GM21447 (cell line): ENCODE measurements at regions not wholly inside any gene's neighbourhood (a gene's known extent, or its start where the extent isn't known, plus 50 kb on each side); places are given as distances from the start of the nearest gene placed in this dataset.
"Not testable (repeated sequence)": the region's sequence is repeated elsewhere in the genome, so short reads cannot be mapped to it uniquely, and the experiment has no call there.

ENCODE experiments used
- ATAC-seq: cut with Tn5 transposase; IDR thresholded peaks from one replicate; pipeline ENCODE4 v1.9.1; 2021; ENCODE audit not compliant: unreplicated experiment

DNA sequence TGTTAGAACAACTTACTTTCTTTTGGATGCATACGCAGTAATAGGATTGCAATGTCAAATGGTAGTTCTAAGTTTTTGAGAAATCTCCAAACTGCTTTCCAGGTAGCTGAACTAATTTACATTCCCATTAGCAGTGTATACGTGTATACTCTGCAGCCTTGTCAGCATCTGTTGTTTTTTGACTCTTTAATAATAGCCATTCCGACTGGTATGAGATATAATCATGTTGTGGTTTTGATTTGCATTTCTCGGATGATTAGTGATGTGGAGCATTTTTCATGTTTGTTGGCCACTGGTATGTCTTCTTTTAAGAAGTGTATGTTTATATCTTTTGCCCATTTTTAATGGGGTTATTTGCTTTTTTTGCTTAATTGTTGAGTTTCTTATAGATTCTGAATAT, 76.9 kb upstream of the HNRNPA1L2 start:
- ATAC-seq, result peak; percentile 65

DNA sequence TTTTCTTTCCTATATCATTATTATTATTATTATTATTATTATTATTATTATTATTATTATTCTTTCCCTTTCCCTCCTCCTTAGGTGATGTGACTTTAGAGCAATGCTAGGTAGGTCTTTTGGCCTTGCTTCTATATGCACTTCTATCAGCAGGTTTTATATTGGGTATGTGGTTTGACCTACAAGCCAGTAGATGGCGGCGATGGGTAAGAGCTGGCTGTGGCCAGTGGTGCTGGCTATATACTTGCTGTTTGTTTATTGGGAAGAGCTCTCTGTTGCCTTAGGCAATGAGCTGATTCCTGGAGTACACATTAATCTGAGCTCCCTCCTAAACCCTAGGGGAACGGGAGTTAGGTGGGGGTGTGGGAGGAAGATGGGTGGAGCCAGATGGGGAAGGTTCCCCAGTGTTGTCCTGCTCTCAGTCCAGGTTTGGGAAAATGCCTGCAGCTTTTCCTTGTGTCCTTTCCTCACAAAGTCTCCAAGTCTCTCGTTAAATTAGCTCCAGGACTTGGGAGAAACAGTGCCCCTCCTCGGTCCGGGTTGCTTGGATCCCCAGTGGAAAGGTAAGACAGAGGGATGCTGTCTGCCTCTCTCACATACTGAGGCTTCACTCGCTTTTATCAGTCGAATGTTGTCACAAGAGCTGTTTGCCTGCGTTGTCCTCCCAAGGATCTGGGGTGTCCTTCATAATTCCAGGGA, 72.2 kb upstream of the HNRNPA1L2 start:
- peak; percentile 86 for ATAC-seq

DNA sequence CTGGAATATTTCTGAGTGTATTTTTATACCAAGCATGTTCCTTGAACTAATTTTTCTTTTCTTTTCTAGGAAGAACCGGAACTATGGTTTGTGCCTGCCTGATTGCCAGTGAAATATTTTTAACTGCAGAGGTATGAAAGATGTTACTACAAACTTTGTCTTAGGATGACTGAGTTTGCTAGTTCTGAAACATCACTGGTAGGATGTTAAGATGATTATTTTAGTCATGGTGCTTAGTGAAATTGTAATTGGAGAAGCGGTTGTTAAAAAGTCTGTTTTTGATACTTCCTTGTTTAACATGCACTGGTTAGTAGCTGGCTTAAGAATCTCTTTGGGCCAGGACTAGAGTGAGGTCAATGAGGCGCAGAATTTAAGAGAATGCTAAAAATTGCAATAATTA, 71.1 kb upstream of the HNRNPA1L2 start:
- ATAC-seq, result not testable (repeated sequence)

DNA sequence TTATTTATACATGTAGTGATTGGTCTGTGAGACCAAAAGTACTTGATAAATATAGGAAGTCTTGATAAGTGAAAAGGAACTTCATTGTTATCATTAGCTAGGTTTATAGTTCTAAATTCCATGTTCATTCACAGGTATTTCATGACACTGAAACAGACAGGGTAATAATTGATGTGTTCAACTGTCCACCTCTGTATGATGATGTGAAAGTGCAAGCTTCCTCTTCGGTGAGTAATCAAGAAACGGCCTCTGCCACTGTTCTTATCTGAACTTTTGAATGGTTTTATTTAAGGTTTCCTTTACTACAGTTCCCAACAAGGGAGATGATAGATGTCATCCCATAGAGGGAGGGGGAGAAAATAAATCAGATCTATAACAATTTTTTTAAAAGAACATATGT, 59.3 kb upstream of the HNRNPA1L2 start:
- peak; percentile 88 for ATAC-seq
